MM.1S (cell line): ENCODE measurements at regions not wholly inside any gene's neighbourhood (a gene's known extent, or its start where the extent isn't known, plus 50 kb on each side); places are given as distances from the start of the nearest gene placed in this dataset.

Experiments used
- DNase-seq: peaks from one replicate; pipeline ENCODE4 v3.0.0-alpha.2; 2015
- H2AFZ ChIP-seq: fragments of 300-600 bp; sonication (generic); 2 replicates; pipeline ENCODE4 v1.6.0; 2016; ENCODE audit warnings: antibody characterized with exemption, low read length
- H3F3A ChIP-seq: fragments of 300-600 bp; sonication (generic); 2 replicates; pipeline ENCODE4 v1.6.1; 2016; ENCODE audit warnings: mild to moderate bottlenecking, antibody characterized with exemption, low read length, moderate library complexity, mixed read lengths; ENCODE audit not compliant: insufficient read depth
- H3K27ac ChIP-seq: fragments of 300-600 bp; sonication (generic); 2 replicates; pipeline ENCODE4 v1.5.1; 2016; ENCODE audit warnings: mild to moderate bottlenecking, low read length
- H3K27me3 ChIP-seq: fragments of 300-600 bp; sonication (generic); replicated peaks from 2 replicates; pipeline ENCODE4 v1.6.0; 2016; ENCODE audit warnings: low read length; ENCODE audit not compliant: insufficient read depth
- H3K36me3 ChIP-seq: fragments of 300-600 bp; sonication (generic); replicated peaks from 2 replicates; pipeline ENCODE4 v1.6.1; 2016; ENCODE audit warnings: mild to moderate bottlenecking, low read length, mixed read lengths; ENCODE audit not compliant: insufficient read depth
- H3K4me1 ChIP-seq: fragments of 300-600 bp; sonication (generic); 2 replicates; pipeline ENCODE4 v1.6.1; 2016; ENCODE audit warnings: low read length, mixed read lengths
- H3K4me2 ChIP-seq: fragments of 300-600 bp; sonication (generic); 2 replicates; pipeline ENCODE4 v1.6.0; 2016; ENCODE audit warnings: low read depth, low read length
- H3K4me3 ChIP-seq: fragments of 300-600 bp; sonication (generic); 2 replicates; pipeline ENCODE4 v1.5.1; 2016; ENCODE audit warnings: low read length, mixed read lengths
- H3K79me2 ChIP-seq: fragments of 300-600 bp; sonication (generic); 2 replicates; pipeline ENCODE4 v1.6.1; 2016; ENCODE audit warnings: mixed run types, low read length, mixed read lengths
- H3K9ac ChIP-seq: fragments of 300-600 bp; sonication (generic); 2 replicates; pipeline ENCODE4 v1.6.1; 2016; ENCODE audit warnings: low read length, mixed read lengths
- H3K9me2 ChIP-seq: fragments of 300-600 bp; sonication (generic); replicated peaks from 2 replicates; pipeline ENCODE4 v1.6.1; 2016; ENCODE audit warnings: mild to moderate bottlenecking, low read length, mixed read lengths; ENCODE audit not compliant: insufficient read depth
- H3K9me3 ChIP-seq: fragments of 300-600 bp; sonication (generic); replicated peaks from 2 replicates; pipeline ENCODE4 v1.6.1; 2016; ENCODE audit warnings: mild to moderate bottlenecking, low read length, mixed read lengths; ENCODE audit not compliant: insufficient read depth
- H4K20me1 ChIP-seq: fragments of 300-600 bp; sonication (generic); 2 replicates; pipeline ENCODE4 v1.6.1; 2016; ENCODE audit warnings: mild to moderate bottlenecking, low read length, moderate library complexity, mixed read lengths; ENCODE audit not compliant: insufficient read depth
- CTCF ChIP-seq: fragments of 300-600 bp; sonication (generic); IDR thresholded peaks from 2 replicates; pipeline ENCODE4 v1.5.1; 2016; ENCODE audit warnings: antibody characterized with exemption, low read length, mixed read lengths
- EZH2 ChIP-seq: fragments of 300-600 bp; sonication (generic); optimal IDR thresholded peaks from 2 replicates; pipeline ENCODE3; 2017; ENCODE audit warnings: low read depth, mild to moderate bottlenecking, antibody characterized with exemption, low read length, mixed read lengths
- EZH2phosphoT487 ChIP-seq: fragments of 300-600 bp; sonication (generic); IDR thresholded peaks from 2 replicates; pipeline ENCODE4 v1.6.1; 2018; ENCODE audit warnings: antibody characterized with exemption, low read length

- no peaks in the 10 kb centered on the region for H3K27me3 ChIP-seq
- no peak overlapping the region for H3K4me2 ChIP-seq
- no peaks in the 10 kb centered on the region for H3K4me1 ChIP-seq
- H3F3A ChIP-seq, result no peaks in the 10 kb centered on the region
- H3K9ac ChIP-seq, result no peak overlapping the region
- H3K9me2 ChIP-seq, result no peaks in the 10 kb centered on the region
- no peaks in the 10 kb centered on the region for H3K79me2 ChIP-seq
- H2AFZ ChIP-seq, result no peak overlapping the region
- TF ChIP-seq EZH2 (no peak), CTCF (no peak), EZH2phosphoT487 (no peak)
- DNase-seq, result no peak
- no peaks in the 10 kb centered on the region for H4K20me1 ChIP-seq
- no peaks in the 10 kb centered on the region for H3K36me3 ChIP-seq
- H3K27ac ChIP-seq, result no peak overlapping the region
- no peaks in the 10 kb centered on the region for H3K9me3 ChIP-seq
- no peak overlapping the region for H3K4me3 ChIP-seq
Observed at GRCh38 chr21:17428484-17428869, 84.4 kb upstream of the CXADR start.

GRCh38 chr21:17428980-17429379 is 83.9 kb upstream of the CXADR start:
- no peak overlapping the region for H3K4me3 ChIP-seq
- no peaks in the 10 kb centered on the region for H3F3A ChIP-seq
- no peak overlapping the region for H3K9ac ChIP-seq
- no peaks in the 10 kb centered on the region for H3K9me3 ChIP-seq
- DNase-seq, result no peak
- H4K20me1 ChIP-seq, result no peaks in the 10 kb centered on the region
- no peak overlapping the region for H3K4me2 ChIP-seq
- no peaks in the 10 kb centered on the region for H3K4me1 ChIP-seq
- TF ChIP-seq EZH2phosphoT487 (no peak), EZH2 (no peak), CTCF (no peak)
- H3K79me2 ChIP-seq, result no peaks in the 10 kb centered on the region
- H3K9me2 ChIP-seq, result no peaks in the 10 kb centered on the region
- no peaks in the 10 kb centered on the region for H3K27me3 ChIP-seq
- no peaks in the 10 kb centered on the region for H3K36me3 ChIP-seq
- no peak overlapping the region for H2AFZ ChIP-seq
- H3K27ac ChIP-seq, result no peak overlapping the region

GRCh38 chr21:17429936-17430335 is 82.9 kb upstream of the CXADR start:
- no peak overlapping the region for H2AFZ ChIP-seq
- no peak for DNase-seq
- no peak overlapping the region for H3K4me2 ChIP-seq
- H3K36me3 ChIP-seq, result no peaks in the 10 kb centered on the region
- no peak overlapping the region for H3K27ac ChIP-seq
- H3K4me3 ChIP-seq, result no peak overlapping the region
- no peaks in the 10 kb centered on the region for H3K27me3 ChIP-seq
- no peaks in the 10 kb centered on the region for H3K79me2 ChIP-seq
- no peaks in the 10 kb centered on the region for H3F3A ChIP-seq
- H3K9me3 ChIP-seq, result no peaks in the 10 kb centered on the region
- H3K9ac ChIP-seq, result no peak overlapping the region
- no peak for TF ChIP-seq CTCF
- TF ChIP-seq EZH2, result no peak
- TF ChIP-seq EZH2phosphoT487, result no peak
- no peaks in the 10 kb centered on the region for H4K20me1 ChIP-seq
- H3K4me1 ChIP-seq, result no peaks in the 10 kb centered on the region
- no peaks in the 10 kb centered on the region for H3K9me2 ChIP-seq
